Brain microvascular endothelial cell (primary cell): ENCODE measurements at regions not wholly inside any gene's neighbourhood (a gene's known extent, or its start where the extent isn't known, plus 50 kb on each side); places are given as distances from the start of the nearest gene placed in this dataset.
A peak's percentile ranks its signal among the peaks of the same experiment; 100 is the strongest.

Source experiments
- DNase-seq: peaks from one replicate; pipeline ENCODE4 v3.0.0-alpha.2; 2020
- H3K27ac ChIP-seq: fragments of 250-450 bp; sonication (Bioruptor Pico); 2 replicates; pipeline ENCODE4 v1.5.1; 2020; ENCODE audit warnings: mild to moderate bottlenecking, moderate library complexity
- H3K27me3 ChIP-seq: fragments of 250-450 bp; sonication (Bioruptor Pico); replicated peaks from 2 replicates; pipeline ENCODE4 v1.5.1; 2020; ENCODE audit warnings: mild to moderate bottlenecking
- H3K36me3 ChIP-seq: fragments of 250-450 bp; sonication (Bioruptor Pico); replicated peaks from 2 replicates; pipeline ENCODE4 v1.5.1; 2020; ENCODE audit warnings: mild to moderate bottlenecking
- H3K4me3 ChIP-seq: 2 replicates; pipeline ENCODE4 v1.5.1; 2011; ENCODE audit warnings: low read depth, mild to moderate bottlenecking, control low read depth, low read length, moderate library complexity
- in situ Hi-C: cut with HindIII; loops from 2 replicates; pipeline ENCODE4 v1.10.0; 2017; ENCODE audit warnings: low sequenced_read_pairs, low pct_ligation_motif_present
- TF ChIP-seq, protein P1 (sequence below): IDR thresholded peaks from 2 replicates; pipeline ENCODE4 v1.5.1; 2011; ENCODE audit warnings: low read depth, mild to moderate bottlenecking, moderate library complexity, low read length, control low read depth, inconsistent platforms; ENCODE audit errors: missing control alignments

DNA sequence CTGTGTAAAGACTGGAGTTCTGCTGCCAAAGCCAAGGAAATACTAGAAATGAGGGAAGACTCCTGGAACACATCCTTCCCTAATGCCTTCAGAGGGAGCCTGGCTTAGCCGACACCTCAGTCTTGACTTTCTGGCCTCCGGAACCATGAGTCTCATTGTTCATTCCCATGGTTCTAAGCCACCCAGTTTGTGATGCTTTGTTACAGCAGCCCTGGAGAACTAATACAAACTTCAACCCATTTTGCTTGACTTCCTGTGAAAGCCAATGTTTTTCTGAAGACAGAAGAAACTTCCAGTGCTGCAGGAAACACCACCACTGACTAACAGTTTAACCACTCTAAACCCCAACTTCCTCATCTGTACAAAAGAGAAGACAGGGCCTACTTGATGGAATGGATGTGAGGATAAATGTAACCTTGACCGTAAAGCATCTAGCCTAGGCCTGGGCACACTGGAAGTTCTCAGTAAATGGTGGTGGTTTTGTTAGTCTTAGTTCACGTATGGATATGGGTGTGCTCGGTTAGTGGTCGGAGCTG, 85.9 kb upstream of the RFX8 start:
- no peak for DNase-seq
- H3K4me3 ChIP-seq, result no peak overlapping the region
- no peak overlapping the region for H3K27ac ChIP-seq
- no peaks in the 10 kb centered on the region for H3K36me3 ChIP-seq
- TF ChIP-seq, protein P1, sequence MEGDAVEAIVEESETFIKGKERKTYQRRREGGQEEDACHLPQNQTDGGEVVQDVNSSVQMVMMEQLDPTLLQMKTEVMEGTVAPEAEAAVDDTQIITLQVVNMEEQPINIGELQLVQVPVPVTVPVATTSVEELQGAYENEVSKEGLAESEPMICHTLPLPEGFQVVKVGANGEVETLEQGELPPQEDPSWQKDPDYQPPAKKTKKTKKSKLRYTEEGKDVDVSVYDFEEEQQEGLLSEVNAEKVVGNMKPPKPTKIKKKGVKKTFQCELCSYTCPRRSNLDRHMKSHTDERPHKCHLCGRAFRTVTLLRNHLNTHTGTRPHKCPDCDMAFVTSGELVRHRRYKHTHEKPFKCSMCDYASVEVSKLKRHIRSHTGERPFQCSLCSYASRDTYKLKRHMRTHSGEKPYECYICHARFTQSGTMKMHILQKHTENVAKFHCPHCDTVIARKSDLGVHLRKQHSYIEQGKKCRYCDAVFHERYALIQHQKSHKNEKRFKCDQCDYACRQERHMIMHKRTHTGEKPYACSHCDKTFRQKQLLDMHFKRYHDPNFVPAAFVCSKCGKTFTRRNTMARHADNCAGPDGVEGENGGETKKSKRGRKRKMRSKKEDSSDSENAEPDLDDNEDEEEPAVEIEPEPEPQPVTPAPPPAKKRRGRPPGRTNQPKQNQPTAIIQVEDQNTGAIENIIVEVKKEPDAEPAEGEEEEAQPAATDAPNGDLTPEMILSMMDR, result no peak
- in situ Hi-C loops, result no loop called here
- no peaks in the 10 kb centered on the region for H3K27me3 ChIP-seq

DNA sequence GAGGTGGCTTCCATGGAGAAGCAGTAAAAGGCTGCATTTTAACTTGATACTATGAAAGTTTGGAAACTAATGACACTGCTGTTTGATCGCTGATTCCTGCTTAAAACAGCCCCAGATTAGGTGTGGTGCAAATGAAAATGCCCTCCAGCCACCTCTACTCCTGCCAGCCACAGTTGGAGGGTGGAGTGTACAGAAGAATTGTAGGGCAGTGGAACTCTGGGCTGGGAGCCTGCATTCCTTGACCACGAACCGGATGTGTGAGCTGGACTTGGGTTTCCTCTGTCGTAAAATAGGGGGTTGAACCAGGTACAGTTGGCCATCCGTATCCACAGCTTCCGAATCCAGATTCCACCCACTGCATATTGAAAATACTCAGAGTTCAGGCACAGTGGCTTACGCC, 84.6 kb upstream of the RFX8 start:
- Histone ChIP-seq H3K4me3 (no peak overlapping the region), H3K27me3 (no peaks in the 10 kb centered on the region), H3K36me3 (no peaks in the 10 kb centered on the region), H3K27ac (no peak overlapping the region)
- TF ChIP-seq, protein P1, result no peak
- peak; percentile 9 for DNase-seq
- in situ Hi-C loops, result no loop called here

DNA sequence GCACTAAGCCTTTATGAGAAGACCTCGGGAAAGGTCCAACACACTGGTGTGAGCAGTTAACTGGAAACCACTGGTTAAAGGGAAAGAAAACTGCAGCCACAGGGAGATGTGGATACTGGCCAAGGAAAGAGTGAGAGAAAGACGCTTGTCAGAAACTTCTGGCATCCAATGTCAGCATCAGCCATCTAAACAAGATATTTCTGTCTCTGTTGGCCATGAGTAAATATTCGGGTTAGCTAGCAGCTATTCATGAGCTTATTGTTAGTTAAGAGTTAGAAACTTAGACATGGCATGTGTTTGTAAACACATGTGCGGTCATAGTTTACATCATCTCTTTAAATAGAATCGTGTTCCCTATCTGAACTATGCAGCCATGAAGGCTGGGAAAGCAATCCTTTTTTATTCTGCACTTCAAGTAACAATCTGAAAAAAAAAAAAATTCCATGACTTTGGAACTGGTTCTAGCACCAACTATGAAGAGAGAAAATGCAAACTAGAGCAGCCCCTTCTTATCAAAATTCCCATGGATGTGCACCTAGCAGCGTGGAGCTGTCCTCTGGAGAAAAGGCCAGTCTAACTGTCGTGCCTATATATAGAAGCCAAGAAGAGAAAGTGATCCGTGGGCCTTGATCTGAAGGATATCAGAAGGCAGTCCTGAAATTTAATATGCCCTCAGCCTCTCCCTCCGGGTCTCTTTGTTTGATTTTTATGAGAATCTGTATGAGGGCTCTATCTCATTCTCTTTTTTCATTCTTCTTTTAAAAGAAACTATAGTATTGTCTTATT, 84.0 kb upstream of the RFX8 start:
- no peaks in the 10 kb centered on the region for H3K36me3 ChIP-seq
- no peak overlapping the region for H3K4me3 ChIP-seq
- peak; percentile 22 for DNase-seq
- no peaks in the 10 kb centered on the region for H3K27me3 ChIP-seq
- H3K27ac ChIP-seq, result peak overlapping the region; percentile 38
- in situ Hi-C loops, result no loop called here
- TF ChIP-seq, protein P1, result no peak

DNA sequence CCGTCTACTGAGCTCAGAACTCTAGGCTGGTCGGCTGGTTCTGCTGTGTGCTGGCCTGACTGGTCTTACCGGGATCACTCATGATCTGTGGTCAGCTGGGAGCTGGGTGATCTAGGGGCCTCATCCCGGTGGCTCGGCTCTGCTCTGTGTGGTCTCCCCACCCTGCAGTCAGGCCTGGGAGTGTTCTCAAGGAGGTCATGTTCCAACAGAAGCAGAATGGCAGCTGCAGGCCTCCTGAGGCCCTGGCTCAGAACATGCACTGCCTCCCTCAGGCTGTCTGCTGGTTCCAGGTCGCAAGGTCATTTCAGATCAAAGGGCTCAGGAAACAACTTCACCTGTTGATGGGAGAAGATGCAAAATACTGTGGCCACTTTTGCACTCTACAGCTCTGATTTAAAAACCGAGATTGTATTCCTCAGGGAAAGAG, 81.1 kb upstream of the RFX8 start:
- DNase-seq, result no peak
- no peak overlapping the region for H3K4me3 ChIP-seq
- TF ChIP-seq, protein P1, result no peak
- no peaks in the 10 kb centered on the region for H3K27me3 ChIP-seq
- in situ Hi-C loops, result no loop called here
- no peak overlapping the region for H3K27ac ChIP-seq
- H3K36me3 ChIP-seq, result no peaks in the 10 kb centered on the region

DNA sequence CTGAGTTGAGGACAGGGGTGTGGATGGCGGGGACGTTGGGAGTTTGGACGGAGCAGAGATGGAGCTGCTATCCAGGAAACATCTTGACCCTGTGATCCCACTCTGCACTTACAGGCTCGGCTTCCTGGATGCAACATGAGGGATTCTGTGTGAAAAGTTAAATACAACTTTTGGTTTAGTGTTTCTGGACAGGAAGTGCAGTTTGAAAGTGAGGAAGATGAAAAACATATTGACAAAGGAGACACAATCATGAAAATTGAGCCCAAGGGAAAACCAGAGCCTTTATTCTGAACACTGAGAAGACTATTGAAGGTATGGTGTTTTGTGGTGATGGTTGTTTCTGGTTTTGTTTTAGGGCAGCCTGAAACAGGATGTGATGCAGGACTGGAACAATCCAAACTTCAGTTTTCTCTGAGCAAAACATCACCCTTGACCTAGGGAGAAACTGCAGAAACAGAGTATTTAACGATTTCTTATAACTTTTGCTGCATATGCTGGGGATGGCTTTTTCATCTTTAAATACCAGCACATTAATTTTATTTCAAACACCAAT, 76.5 kb upstream of the RFX8 start:
- no peaks in the 10 kb centered on the region for H3K27me3 ChIP-seq
- TF ChIP-seq, protein P1, result no peak
- H3K4me3 ChIP-seq, result no peak overlapping the region
- no peak overlapping the region for H3K27ac ChIP-seq
- H3K36me3 ChIP-seq, result no peaks in the 10 kb centered on the region
- DNase-seq, result no peak
- in situ Hi-C loops, result no loop called here
